Stomach (tissue), 8 donors: ENCODE measurements at regions not wholly inside any gene's neighbourhood (a gene's known extent, or its start where the extent isn't known, plus 50 kb on each side); places are given as distances from the start of the nearest gene placed in this dataset.

Experiments used
- DNase-seq, 2 donors: peaks; one replicate each; pipeline versions ENCODE4 v3.0.0 to v3.0.0-alpha.2; 2013 to 2019
- H3K27ac ChIP-seq, 5 donors: fragments of 200-600 bp in 4 of 5; sonication (generic) in 4 of 5; one replicate each; pipeline ENCODE4 v1.5.1; 2013 to 2019; ENCODE audit warnings: mild to moderate bottlenecking in 1 of 5, moderate library complexity in 1 of 5
- H3K27me3 ChIP-seq, 3 donors: fragments of 200-600 bp; sonication (generic); one replicate each; pipeline ENCODE4 v1.5.1; 2017 to 2019; ENCODE audit warnings: mixed run types in 1 of 3
- H3K36me3 ChIP-seq, 4 donors: fragments of 200-600 bp; sonication (generic); 1 replicate in 3 of 4; 2 replicates in 1 of 4; pipeline ENCODE4 v1.5.1; 2016 to 2019
- H3K4me1 ChIP-seq, 4 donors: fragments of 200-600 bp; sonication (generic); one replicate each; pipeline ENCODE4 v1.5.1; 2016 to 2019
- H3K4me3 ChIP-seq, 4 donors: fragments of 200-600 bp; sonication (generic) in 3 of 4; one replicate each; pipeline ENCODE4 v1.5.1; 2016 to 2019; ENCODE audit warnings: mild to moderate bottlenecking in 1 of 4
- H3K9me3 ChIP-seq, 4 donors: fragments of 200-600 bp; sonication (generic); one replicate each; pipeline ENCODE4 v1.5.1; 2016 to 2019
- EP300 ChIP-seq: sonication (generic); formaldehyde crosslinking; IDR thresholded peaks from one replicate; pipeline ENCODE4 v1.6.1; 2017; ENCODE audit warnings: antibody characterized with exemption
- POLR2A ChIP-seq, 4 donors: fragments of 450-650 bp; IDR thresholded peaks; one replicate each; pipeline ENCODE4 v1.6.1; 2016; ENCODE audit warnings: antibody characterized with exemption in 4 of 4, control low read depth in 2 of 4, mild to moderate bottlenecking in 1 of 4, moderate library complexity in 1 of 4
- POLR2AphosphoS5 ChIP-seq, 3 donors: sonication (generic); formaldehyde crosslinking; IDR thresholded peaks; one replicate each; pipeline ENCODE4 v1.6.1; 2016; ENCODE audit warnings: antibody characterized with exemption in 3 of 3
- WGBS, 5 donors: extraction: QIAGEN DNeasy Blood & Tissue Kit in 3 of 5; methylation state at CpG; one replicate each; pipeline versions ENCODE4 v1.1.5 to v1.1.7; 2013 to 2018; 5-methylcytosine and 5-hydroxymethylcytosine counted together
- intact Hi-C: fragments of 100-400 bp; cut with DNase I; formaldehyde crosslinking; loops from one replicate; pipeline ENCODE4 v1.15.1; 2023; ENCODE audit warnings: low total_unique reads
- TF ChIP-seq, protein P1 (sequence below), 7 experiments: fragments of 450-650 bp in 4 of 7; fragments of 200-600 bp in 3 of 7; sonication (generic) in 3 of 7; IDR thresholded peaks; one replicate each; pipeline ENCODE4 v1.5.1; 2016 to 2019; ENCODE audit warnings: antibody characterized with exemption in 7 of 7, control low read depth in 2 of 7, mild to moderate bottlenecking in 1 of 7
- donor health status: healthy with polysubstance abuse.
- donor health status: Bipolar disorder and iron deficiency.
- donor health status: healthy.

DNA sequence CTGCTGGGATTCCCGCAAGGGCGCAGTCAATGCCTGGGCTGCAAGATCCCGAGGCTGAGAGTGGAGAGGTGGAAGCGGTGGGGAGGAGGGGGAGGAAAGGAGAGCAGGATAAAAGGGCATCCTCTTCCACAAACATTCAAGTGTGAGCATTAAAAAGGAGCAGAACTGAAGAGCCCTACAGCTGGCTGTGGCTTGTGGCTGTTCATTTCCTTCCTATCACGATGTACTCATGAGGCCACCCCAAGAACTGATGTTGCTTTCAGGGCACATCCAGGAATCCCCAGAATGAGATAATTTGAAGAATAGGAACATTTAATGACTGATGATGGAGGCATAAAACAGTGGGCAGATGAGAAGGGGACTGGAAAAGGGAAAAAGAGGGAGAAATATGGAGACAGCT, 230.8 kb upstream of the SMIM21 start:
- Histone ChIP-seq H3K4me1 (peaks cover 0 to 15% (median 2%) of the 10 kb centered on the region in 4 donors), H3K36me3 (no peaks in the 10 kb centered on the region), H3K27ac (no peak overlapping the region), H3K9me3 (peaks cover 0 to 19% (median 7%) of the 10 kb centered on the region in 4 donors), H3K4me3 (no peak overlapping the region), H3K27me3 (no peaks in the 10 kb centered on the region)
- WGBS, 5 donors: 61 to 70% (median 66%) methylated on average over 5 of the region's 5 CpGs
- intact Hi-C loops: no loop called here
- TF ChIP-seq, protein P1, sequence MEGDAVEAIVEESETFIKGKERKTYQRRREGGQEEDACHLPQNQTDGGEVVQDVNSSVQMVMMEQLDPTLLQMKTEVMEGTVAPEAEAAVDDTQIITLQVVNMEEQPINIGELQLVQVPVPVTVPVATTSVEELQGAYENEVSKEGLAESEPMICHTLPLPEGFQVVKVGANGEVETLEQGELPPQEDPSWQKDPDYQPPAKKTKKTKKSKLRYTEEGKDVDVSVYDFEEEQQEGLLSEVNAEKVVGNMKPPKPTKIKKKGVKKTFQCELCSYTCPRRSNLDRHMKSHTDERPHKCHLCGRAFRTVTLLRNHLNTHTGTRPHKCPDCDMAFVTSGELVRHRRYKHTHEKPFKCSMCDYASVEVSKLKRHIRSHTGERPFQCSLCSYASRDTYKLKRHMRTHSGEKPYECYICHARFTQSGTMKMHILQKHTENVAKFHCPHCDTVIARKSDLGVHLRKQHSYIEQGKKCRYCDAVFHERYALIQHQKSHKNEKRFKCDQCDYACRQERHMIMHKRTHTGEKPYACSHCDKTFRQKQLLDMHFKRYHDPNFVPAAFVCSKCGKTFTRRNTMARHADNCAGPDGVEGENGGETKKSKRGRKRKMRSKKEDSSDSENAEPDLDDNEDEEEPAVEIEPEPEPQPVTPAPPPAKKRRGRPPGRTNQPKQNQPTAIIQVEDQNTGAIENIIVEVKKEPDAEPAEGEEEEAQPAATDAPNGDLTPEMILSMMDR (IDR thresholded peaks at IDR 0.05): no peak
- TF ChIP-seq POLR2A (IDR thresholded peaks at IDR 0.05) (no peak), EP300 (no peak), POLR2AphosphoS5 (IDR thresholded peaks at IDR 0.05) (no peak)
- DNase-seq: no peak

DNA sequence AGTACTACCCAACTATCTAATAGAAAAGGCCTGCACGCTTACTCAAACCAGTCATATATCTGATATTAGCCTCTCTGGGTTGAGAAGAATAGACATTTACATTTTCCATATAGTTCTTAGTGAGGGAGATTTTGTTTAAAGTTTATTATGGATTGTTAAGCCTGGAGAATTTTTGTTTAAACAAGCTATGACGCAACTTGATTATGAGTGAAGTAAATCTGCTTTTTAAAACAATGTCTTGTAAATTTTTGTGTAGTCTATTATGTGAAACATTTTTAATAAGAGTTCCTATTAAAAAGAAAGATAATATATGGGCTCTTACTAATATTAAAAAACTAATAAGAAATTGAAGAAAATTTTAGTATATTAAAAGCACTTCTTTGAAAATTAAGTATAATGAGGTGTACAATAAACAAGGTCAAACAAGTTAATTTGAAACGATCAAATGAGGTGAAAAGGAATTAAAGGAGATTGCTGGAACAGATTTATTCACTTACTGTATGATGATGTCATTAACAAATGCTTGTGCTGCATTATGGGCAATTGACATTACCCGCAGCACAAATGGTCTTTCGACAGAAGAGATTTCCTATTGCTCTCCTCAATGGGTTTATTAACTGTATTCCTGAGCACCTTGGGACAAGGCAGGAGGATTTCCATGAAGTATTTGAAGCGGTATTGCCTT, 229.2 kb upstream of the SMIM21 start:
- TF ChIP-seq POLR2A (IDR thresholded peaks at IDR 0.05): no peak
- TF ChIP-seq POLR2AphosphoS5 (IDR thresholded peaks at IDR 0.05): no peak
- TF ChIP-seq, protein P1 (IDR thresholded peaks at IDR 0.05): no peak
- no peak for TF ChIP-seq EP300
- no peaks in the 10 kb centered on the region for H3K27me3 ChIP-seq
- intact Hi-C loops: no loop called here
- peaks cover 0 to 13% (median 7%) of the 10 kb centered on the region in 4 donors for H3K9me3 ChIP-seq
- H3K27ac ChIP-seq: no peak overlapping the region
- H3K4me1 ChIP-seq: peaks cover 0 to 15% (median 2%) of the 10 kb centered on the region in 4 donors
- DNase-seq: no peak
- 79 to 86% (median 86%) methylated on average over 6 of the region's 6 CpGs for WGBS, 5 donors
- H3K36me3 ChIP-seq: no peaks in the 10 kb centered on the region
- H3K4me3 ChIP-seq: no peak overlapping the region

DNA sequence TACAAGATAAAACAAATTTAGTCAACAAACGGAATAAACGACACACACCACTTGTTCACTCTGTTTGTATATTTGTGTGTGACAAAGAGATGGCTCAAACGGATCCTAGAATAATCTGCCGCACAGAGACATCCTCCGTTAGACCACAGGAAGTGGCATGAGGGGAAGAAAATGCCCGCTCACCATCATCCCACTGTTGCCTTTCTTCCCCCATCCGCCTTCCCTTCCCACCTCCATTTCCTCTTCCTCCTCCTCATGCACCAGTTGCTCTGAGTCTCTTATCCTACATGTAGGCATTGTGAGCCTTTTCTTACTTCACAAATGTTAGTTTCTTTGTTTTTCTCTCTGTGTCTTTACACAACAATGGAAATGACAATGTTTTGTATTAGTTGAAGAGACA, 228.5 kb upstream of the SMIM21 start:
- peaks cover 0 to 15% (median 2%) of the 10 kb centered on the region in 4 donors for H3K4me1 ChIP-seq
- TF ChIP-seq POLR2A (IDR thresholded peaks at IDR 0.05): no peak
- TF ChIP-seq, protein P1 (IDR thresholded peaks at IDR 0.05): no peak
- no peak for TF ChIP-seq EP300
- TF ChIP-seq POLR2AphosphoS5 (IDR thresholded peaks at IDR 0.05): no peak
- no peak overlapping the region for H3K27ac ChIP-seq
- DNase-seq: no peak
- H3K27me3 ChIP-seq: no peaks in the 10 kb centered on the region
- 45 to 61% (median 59%) methylated on average over 7 of the region's 7 CpGs for WGBS, 5 donors
- H3K9me3 ChIP-seq: peaks cover 0 to 8% (median 4%) of the 10 kb centered on the region in 4 donors
- intact Hi-C loops: no loop called here
- no peak overlapping the region for H3K4me3 ChIP-seq
- H3K36me3 ChIP-seq: no peaks in the 10 kb centered on the region

DNA sequence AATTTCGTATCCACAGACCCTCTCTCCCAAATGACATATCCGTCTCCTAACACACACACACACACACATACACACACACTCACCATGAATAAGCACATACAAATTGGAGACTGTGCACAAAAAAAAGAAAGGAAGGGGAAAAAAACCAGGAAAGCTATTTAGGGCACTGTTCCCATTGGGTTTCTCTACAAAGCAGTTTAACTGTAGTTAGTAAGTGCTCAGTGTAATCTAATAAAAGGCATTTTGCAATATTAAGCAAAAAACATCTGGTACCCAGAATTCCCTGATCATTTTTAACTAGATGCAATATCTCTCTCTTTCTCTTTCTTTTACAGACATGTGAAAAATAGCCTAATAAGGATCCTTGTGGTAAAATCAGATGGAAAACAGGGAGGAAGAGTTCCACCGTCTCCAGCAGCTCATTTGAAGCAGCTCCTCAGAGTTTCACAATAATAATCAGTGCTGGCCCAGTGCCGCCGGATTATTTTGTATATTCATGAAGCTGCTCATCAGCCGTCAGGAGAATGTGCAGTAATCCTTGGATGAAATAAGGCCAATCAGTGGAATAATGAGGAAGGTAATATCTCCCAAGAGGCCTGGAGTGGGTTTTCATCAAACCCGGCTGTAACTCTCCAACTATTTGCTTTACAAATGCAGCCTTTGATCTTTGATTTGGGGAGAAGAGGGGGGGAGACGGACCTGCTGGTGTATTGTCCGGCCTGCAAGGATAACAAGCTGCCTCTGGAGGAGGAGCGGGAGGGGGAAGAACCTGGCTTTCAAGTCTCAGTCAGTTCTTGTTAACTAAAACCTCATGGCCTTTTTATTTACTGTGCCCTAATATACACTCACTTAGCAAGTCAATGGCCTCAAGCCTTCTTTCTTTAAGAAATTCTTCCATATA, 227.6 kb upstream of the SMIM21 start:
- Histone ChIP-seq H3K4me1 (peaks cover 0 to 15% (median 2%) of the 10 kb centered on the region in 4 donors), H3K27ac (peak overlapping the region in 1 of 5 donors; percentile 30), H3K4me3 (no peak overlapping the region), H3K27me3 (no peaks in the 10 kb centered on the region), H3K9me3 (no peaks in the 10 kb centered on the region), H3K36me3 (no peaks in the 10 kb centered on the region)
- WGBS, 5 donors: 36 to 46% (median 45%) methylated on average over 10 of the region's 10 CpGs
- intact Hi-C loops: no loop called here
- TF ChIP-seq, protein P1 (IDR thresholded peaks at IDR 0.05): no peak
- no peak for TF ChIP-seq POLR2AphosphoS5 (IDR thresholded peaks at IDR 0.05)
- no peak for TF ChIP-seq POLR2A (IDR thresholded peaks at IDR 0.05)
- TF ChIP-seq EP300: no peak
- peak in 1 of 2 donors; percentile 48 for DNase-seq
